ENCODE measurements at regions not wholly inside any gene's neighbourhood (a gene's known extent, or its start where the extent isn't known, plus 50 kb on each side); places are given as distances from the start of the nearest gene placed in this dataset.

DNA sequence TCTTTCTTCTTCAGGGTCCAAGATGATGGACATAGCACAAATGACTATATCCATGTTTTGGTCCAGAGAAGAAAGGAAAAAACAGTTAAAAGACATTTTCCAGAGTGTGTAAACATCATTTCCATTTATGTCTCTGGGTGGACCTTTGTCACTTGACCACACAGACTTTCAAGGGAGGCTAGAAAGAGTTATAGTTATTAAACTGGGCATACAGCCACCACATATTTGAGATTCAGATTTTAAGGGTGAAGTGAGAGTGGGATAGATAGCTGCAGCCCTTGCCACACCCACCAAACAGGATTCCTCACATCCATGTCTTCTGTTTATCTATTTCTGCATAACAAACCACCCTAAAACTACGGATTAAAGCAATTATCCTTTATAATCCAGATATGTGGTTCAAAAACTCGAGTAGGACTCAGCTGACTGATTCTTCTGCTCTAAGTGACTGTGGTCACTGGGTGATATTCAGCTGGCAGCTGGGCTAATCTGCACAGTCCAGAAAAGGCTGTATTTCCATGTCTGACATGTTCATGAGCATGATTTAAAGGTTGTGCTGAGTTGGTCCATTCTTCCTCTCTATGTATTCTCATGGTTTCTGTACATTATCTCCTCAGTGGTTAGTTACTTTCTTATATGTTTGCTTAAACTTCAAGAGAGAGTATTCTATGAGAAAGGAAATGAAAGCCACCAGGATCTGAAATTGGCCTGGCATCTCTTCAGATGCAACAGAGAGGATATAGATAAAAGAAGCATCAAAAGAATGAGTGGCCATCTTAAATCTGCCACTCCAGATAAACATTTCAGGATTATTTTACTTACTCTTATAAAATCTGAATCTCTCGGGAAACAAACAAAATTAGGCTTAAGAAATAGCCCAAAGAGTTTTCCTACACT, 459.8 kb upstream of the CTSO start:
- TF ChIP-seq, protein P1, sequence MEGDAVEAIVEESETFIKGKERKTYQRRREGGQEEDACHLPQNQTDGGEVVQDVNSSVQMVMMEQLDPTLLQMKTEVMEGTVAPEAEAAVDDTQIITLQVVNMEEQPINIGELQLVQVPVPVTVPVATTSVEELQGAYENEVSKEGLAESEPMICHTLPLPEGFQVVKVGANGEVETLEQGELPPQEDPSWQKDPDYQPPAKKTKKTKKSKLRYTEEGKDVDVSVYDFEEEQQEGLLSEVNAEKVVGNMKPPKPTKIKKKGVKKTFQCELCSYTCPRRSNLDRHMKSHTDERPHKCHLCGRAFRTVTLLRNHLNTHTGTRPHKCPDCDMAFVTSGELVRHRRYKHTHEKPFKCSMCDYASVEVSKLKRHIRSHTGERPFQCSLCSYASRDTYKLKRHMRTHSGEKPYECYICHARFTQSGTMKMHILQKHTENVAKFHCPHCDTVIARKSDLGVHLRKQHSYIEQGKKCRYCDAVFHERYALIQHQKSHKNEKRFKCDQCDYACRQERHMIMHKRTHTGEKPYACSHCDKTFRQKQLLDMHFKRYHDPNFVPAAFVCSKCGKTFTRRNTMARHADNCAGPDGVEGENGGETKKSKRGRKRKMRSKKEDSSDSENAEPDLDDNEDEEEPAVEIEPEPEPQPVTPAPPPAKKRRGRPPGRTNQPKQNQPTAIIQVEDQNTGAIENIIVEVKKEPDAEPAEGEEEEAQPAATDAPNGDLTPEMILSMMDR (conservative IDR thresholded peaks at IDR 0.05) = no peak
- no peak for TF ChIP-seq ZFX (IDR thresholded peaks at IDR 0.05)
